Esophagus muscularis mucosa (tissue), 4 donors: ENCODE measurements at regions not wholly inside any gene's neighbourhood (a gene's known extent, or its start where the extent isn't known, plus 50 kb on each side); places are given as distances from the start of the nearest gene placed in this dataset.

Experiments
- DNase-seq: peaks from one replicate; pipeline ENCODE4 v3.0.0-alpha.2; 2017; ENCODE audit errors: extremely low spot score
- H3K27ac ChIP-seq, 4 donors: fragments of 200-600 bp; sonication (generic); replicated peaks in 1 of 4; 1 replicate in 3 of 4; 2 replicates in 1 of 4; pipeline ENCODE4 v1.5.1; 2016 to 2019; ENCODE audit warnings: mild to moderate bottlenecking in 1 of 4
- H3K27me3 ChIP-seq, 4 donors: fragments of 200-600 bp; sonication (generic); one replicate each; pipeline versions ENCODE4 v1.5.1 to v1.6.0; 2016 to 2019
- H3K36me3 ChIP-seq, 4 donors: fragments of 200-600 bp; sonication (generic); one replicate each; pipeline ENCODE4 v1.5.1; 2016 to 2019
- H3K4me1 ChIP-seq, 4 donors: fragments of 200-600 bp; sonication (generic); one replicate each; pipeline ENCODE4 v1.5.1; 2016 to 2019
- H3K4me3 ChIP-seq, 4 donors: fragments of 200-600 bp; sonication (generic); 1 replicate in 2 of 4; 2 replicates in 2 of 4; pipeline ENCODE4 v1.5.1; 2016 to 2019; ENCODE audit warnings: mild to moderate bottlenecking in 4 of 4, moderate library complexity in 1 of 4
- H3K9me3 ChIP-seq, 4 donors: fragments of 200-600 bp; sonication (generic); 1 replicate in 3 of 4; 2 replicates in 1 of 4; pipeline ENCODE4 v1.5.1; 2016 to 2019
- CTCF ChIP-seq, 3 experiments: fragments of 200-600 bp in 2 of 3; fragments of 450-650 bp in 1 of 3; sonication (generic) in 2 of 3; IDR thresholded peaks; one replicate each; pipeline ENCODE4 v1.5.1; 2017 to 2019; ENCODE audit warnings: antibody characterized with exemption in 3 of 3, mild to moderate bottlenecking in 2 of 3, moderate library complexity in 1 of 3
- EP300 ChIP-seq: sonication (generic); formaldehyde crosslinking; IDR thresholded peaks from one replicate; pipeline ENCODE4 v1.6.1; 2017; ENCODE audit warnings: antibody characterized with exemption
- POLR2A ChIP-seq: fragments of 450-650 bp; IDR thresholded peaks from one replicate; pipeline ENCODE4 v1.6.1; 2017; ENCODE audit warnings: antibody characterized with exemption, moderate library complexity, mild to moderate bottlenecking, low read depth
- POLR2AphosphoS5 ChIP-seq, 2 donors: sonication (generic); formaldehyde crosslinking; IDR thresholded peaks; one replicate each; pipeline ENCODE4 v1.6.1; 2017; ENCODE audit warnings: antibody characterized with exemption in 2 of 2
- WGBS: methylation state at CpG from one replicate; pipeline ENCODE4 v1.1.5; 2018; 5-methylcytosine and 5-hydroxymethylcytosine counted together
- intact Hi-C: fragments of 100-400 bp; cut with DNase I; formaldehyde crosslinking; loops from one replicate; pipeline ENCODE4 v1.15.1; 2023

- TF ChIP-seq POLR2AphosphoS5 (IDR thresholded peaks at IDR 0.05) (no peak), POLR2A (no peak), CTCF (IDR thresholded peaks at IDR 0.05) (no peak), EP300 (no peak)
- 73% methylated on average over 4 of the region's 4 CpGs for WGBS
- no peaks in the 10 kb centered on the region for H3K36me3 ChIP-seq
Observed at GRCh38 chrX:9204560-9204959, 170.6 kb upstream of the FAM9B start.

DNA sequence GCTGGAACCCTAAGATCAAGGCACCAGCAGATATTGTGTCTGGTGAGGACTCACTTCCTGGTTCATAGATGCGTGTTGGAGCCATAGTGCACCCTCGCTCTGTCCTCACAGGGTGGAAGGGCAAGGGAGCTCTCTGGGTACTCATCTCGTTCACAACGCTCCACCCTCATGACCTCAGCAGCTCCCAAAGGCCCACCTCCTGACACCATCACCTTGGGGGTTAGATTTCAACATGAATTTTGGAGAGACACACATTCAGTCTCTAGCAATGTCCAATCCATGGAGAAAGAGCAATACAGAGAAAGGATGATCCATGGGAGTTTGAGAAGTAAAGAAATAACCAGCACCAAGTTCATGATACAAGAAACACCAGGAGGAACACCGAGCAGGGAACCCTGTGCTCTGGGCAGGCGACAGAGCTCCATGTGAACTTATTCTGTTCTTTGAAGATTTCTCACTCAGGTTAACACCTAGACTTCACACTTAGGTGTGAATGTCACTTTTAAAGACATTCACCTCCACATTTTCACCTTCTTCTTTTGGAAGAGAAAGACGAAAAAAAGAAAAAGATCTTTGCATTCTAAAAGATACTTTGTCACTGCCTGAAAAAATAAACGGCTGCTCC, 171.8 kb upstream of the FAM9B start:
- H3K9me3 ChIP-seq: no peaks in the 10 kb centered on the region
- H3K27ac ChIP-seq: no peak overlapping the region
- peaks cover 0 to 8% (median 0%) of the 10 kb centered on the region in 4 donors for H3K4me1 ChIP-seq
- no peak overlapping the region for H3K4me3 ChIP-seq
- no peak for TF ChIP-seq POLR2A
- TF ChIP-seq POLR2AphosphoS5 (IDR thresholded peaks at IDR 0.05): no peak
- no peak for TF ChIP-seq EP300
- no peak for TF ChIP-seq CTCF (IDR thresholded peaks at IDR 0.05)
- no peaks in the 10 kb centered on the region for H3K36me3 ChIP-seq
- no peaks in the 10 kb centered on the region for H3K27me3 ChIP-seq
- intact Hi-C loops: no loop called here
- WGBS: 61% methylated on average over 8 of the region's 8 CpGs
- no peak for DNase-seq

More at GRCh38 chrX:9204560-9204959, 170.6 kb upstream of the FAM9B start:
- peaks cover 0 to 8% (median 0%) of the 10 kb centered on the region in 4 donors for H3K4me1 ChIP-seq
- H3K9me3 ChIP-seq: no peaks in the 10 kb centered on the region
- H3K27me3 ChIP-seq: no peaks in the 10 kb centered on the region
- no peak overlapping the region for H3K4me3 ChIP-seq
- H3K27ac ChIP-seq: no peak overlapping the region
- DNase-seq: no peak
- intact Hi-C loops: no loop called here

DNA sequence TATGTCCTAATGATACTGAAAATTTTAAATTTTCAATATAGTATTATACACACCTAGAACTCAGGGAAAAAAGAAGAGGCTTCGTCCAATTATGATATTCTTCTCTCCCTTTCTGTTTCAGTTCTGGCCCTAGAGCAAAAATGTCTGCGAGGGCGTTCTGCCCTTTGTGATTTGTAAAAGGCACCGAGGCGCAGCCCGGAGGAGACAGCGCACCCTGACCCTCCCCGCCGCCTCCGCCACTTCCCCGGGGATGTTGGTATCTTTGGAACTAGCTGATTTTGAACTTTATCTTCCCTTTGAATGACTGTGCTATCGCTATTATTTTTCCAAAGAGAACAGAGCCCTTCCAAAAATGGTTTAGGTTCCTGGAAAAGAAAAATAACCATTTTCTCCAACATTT, 173.2 kb upstream of the FAM9B start:
- H3K27ac ChIP-seq: no peak overlapping the region
- H3K27me3 ChIP-seq: no peaks in the 10 kb centered on the region
- H3K4me1 ChIP-seq: peaks cover 0 to 8% (median 0%) of the 10 kb centered on the region in 4 donors
- TF ChIP-seq CTCF (IDR thresholded peaks at IDR 0.05) (no peak), POLR2AphosphoS5 (IDR thresholded peaks at IDR 0.05) (no peak), POLR2A (no peak), EP300 (no peak)
- intact Hi-C loops: no loop called here
- H3K4me3 ChIP-seq: peak overlapping the region; percentile 9 to 34 (median 15)
- no peaks in the 10 kb centered on the region for H3K36me3 ChIP-seq
- no peak for DNase-seq
- H3K9me3 ChIP-seq: no peaks in the 10 kb centered on the region
- 27% methylated on average over 12 of the region's 12 CpGs for WGBS

GRCh38 chrX:9211269-9211668, 177.3 kb upstream of the FAM9B start:
- WGBS: 83% methylated on average over 7 of the region's 7 CpGs
- intact Hi-C loops: no loop called here

More at GRCh38 chrX:9211269-9211668, 177.3 kb upstream of the FAM9B start:
- no peak for TF ChIP-seq POLR2AphosphoS5 (IDR thresholded peaks at IDR 0.05)
- TF ChIP-seq EP300: no peak
- TF ChIP-seq CTCF (IDR thresholded peaks at IDR 0.05): no peak
- Histone ChIP-seq H3K27ac (no peak overlapping the region), H3K4me3 (no peak overlapping the region), H3K4me1 (peaks cover 0 to 8% (median 0%) of the 10 kb centered on the region in 4 donors), H3K36me3 (no peaks in the 10 kb centered on the region), H3K27me3 (no peaks in the 10 kb centered on the region), H3K9me3 (no peaks in the 10 kb centered on the region)
- DNase-seq: no peak
